ENCODE measurements at regions not wholly inside any gene's neighbourhood (a gene's known extent, or its start where the extent isn't known, plus 50 kb on each side); places are given as distances from the start of the nearest gene placed in this dataset.

- TF ChIP-seq CTCF (IDR thresholded peaks at IDR 0.05) (no peak), EZH2 (IDR thresholded peaks at IDR 0.05; ENCODE audit: borderline replicate concordance, insufficient read depth, low read depth, low read length, poor library complexity, severe bottlenecking) (no peak)
Observed at GRCh38 chr11:33564856-33565453, 135.7 kb downstream of the C11orf91 start.

All from B cell (primary cell).